Heart right ventricle (tissue), 16 donors: ENCODE measurements at regions not wholly inside any gene's neighbourhood (a gene's known extent, or its start where the extent isn't known, plus 50 kb on each side); places are given as distances from the start of the nearest gene placed in this dataset.
A peak's percentile ranks its signal among the peaks of the same experiment; 100 is the strongest.

Source experiments
- ATAC-seq, 8 donors: fragments of 200-7000 bp; cut with Tn5 transposase; one replicate each; pipeline ENCODE4 v1.9.1; 2020; ENCODE audit warnings: mild to moderate bottlenecking in 8 of 8, moderate library complexity in 8 of 8, moderate number of reproducible peaks in 1 of 8
- DNase-seq, 2 donors: peaks; one replicate each; pipeline ENCODE4 v3.0.0-alpha.2; 2020
- H3K27ac ChIP-seq, 10 donors: fragments of 200-600 bp; sonication (generic) in 2 of 10; one replicate each; pipeline versions ENCODE4 v1.5.0 to v1.8.0; 2020 to 2022; ENCODE audit warnings: mild to moderate bottlenecking in 3 of 10
- H3K27me3 ChIP-seq, 7 donors: fragments of 200-600 bp; one replicate each; pipeline ENCODE4 v1.8.0; 2021 to 2022; ENCODE audit warnings: mild to moderate bottlenecking in 2 of 7
- H3K36me3 ChIP-seq, 9 donors: fragments of 200-600 bp; sonication (generic) in 1 of 9; one replicate each; pipeline versions ENCODE4 v1.5.0 to v1.8.0; 2020 to 2022; ENCODE audit warnings: mild to moderate bottlenecking in 2 of 9
- H3K4me1 ChIP-seq, 9 donors: fragments of 200-600 bp; sonication (generic) in 1 of 9; one replicate each; pipeline versions ENCODE4 v1.5.0 to v1.8.0; 2020 to 2022; ENCODE audit warnings: mild to moderate bottlenecking in 4 of 9
- H3K4me3 ChIP-seq, 10 donors: fragments of 200-600 bp; sonication (generic) in 2 of 10; one replicate each; pipeline versions ENCODE4 v1.5.0 to v1.8.0; 2020 to 2022; ENCODE audit warnings: mild to moderate bottlenecking in 7 of 10, moderate library complexity in 2 of 10
- H3K9me3 ChIP-seq, 11 donors: fragments of 200-600 bp in 10 of 11; sonication (generic) in 2 of 11; one replicate each; pipeline versions ENCODE4 v1.5.0 to v1.8.0; 2013 to 2022; ENCODE audit warnings: mild to moderate bottlenecking in 2 of 11, control low read depth in 1 of 11, moderate library complexity in 1 of 11
- WGBS, 2 donors: extraction: QIAGEN DNeasy Blood & Tissue Kit; methylation state at CpG; one replicate each; pipeline ENCODE4 v1.1.7; 2013; ENCODE audit warnings: inconsistent platforms in 1 of 2; 5-methylcytosine and 5-hydroxymethylcytosine counted together
- intact Hi-C, 10 donors: fragments of 100-400 bp; cut with DNase I; formaldehyde crosslinking; loops; one replicate each; pipeline versions ENCODE4 v1.11.1 to v1.14.2; 2022
- TF ChIP-seq, protein P1 (sequence below), 9 donors: fragments of 200-600 bp; sonication (generic) in 2 of 9; IDR thresholded peaks; one replicate each; pipeline versions ENCODE4 v1.5.0 to v1.8.0; 2021 to 2022; ENCODE audit warnings: antibody characterized with exemption in 9 of 9, mild to moderate bottlenecking in 5 of 9, moderate library complexity in 1 of 9
- donor health status: Arrhythmogenic right ventricular cardiomyopathy.
- donor health status: ischemic (EF 13 %, LVEDD 7.1; RV severe dilation, severe dysfunction).
- donor health status: healthy with polysubstance abuse.
- donor health status: DM: no; HTN: yes; CAD: no.
- donor health status: DM: no; HTN: no; CAD: no.
- donor health status: ischemic (EF 25% LVEDD 6.9; RV normal size, moderate dysfunction).
- donor health status: ischemic (EF 25% LVEDD 5.7; RV mildly dilated, moderate dysfunction).
- donor health status: healthy.
- donor health status: DM: yes; HTN: yes; CAD: no.
- donor health status: Ischemic cardiomyopathy.
- donor health status: ischemic (EF 35%, LVEDD 5.7; RV mildly dilated, moderate dysfunction).
- donor health status: nonischemic (EF 11% LVEDD 7.7; RV severe dilation, severe dysfunction).
- donor health status: DM: yes; HTN: yes; CAD: no.
- donor health status: PGD.
- donor health status: ischemic (EF 29% LVEDD 5.4; RV normal size, mild dysfunction).
- donor health status: nonischemic (EF 23%, LVEDD 6.1; RV moderate dilation, normal function).

DNA sequence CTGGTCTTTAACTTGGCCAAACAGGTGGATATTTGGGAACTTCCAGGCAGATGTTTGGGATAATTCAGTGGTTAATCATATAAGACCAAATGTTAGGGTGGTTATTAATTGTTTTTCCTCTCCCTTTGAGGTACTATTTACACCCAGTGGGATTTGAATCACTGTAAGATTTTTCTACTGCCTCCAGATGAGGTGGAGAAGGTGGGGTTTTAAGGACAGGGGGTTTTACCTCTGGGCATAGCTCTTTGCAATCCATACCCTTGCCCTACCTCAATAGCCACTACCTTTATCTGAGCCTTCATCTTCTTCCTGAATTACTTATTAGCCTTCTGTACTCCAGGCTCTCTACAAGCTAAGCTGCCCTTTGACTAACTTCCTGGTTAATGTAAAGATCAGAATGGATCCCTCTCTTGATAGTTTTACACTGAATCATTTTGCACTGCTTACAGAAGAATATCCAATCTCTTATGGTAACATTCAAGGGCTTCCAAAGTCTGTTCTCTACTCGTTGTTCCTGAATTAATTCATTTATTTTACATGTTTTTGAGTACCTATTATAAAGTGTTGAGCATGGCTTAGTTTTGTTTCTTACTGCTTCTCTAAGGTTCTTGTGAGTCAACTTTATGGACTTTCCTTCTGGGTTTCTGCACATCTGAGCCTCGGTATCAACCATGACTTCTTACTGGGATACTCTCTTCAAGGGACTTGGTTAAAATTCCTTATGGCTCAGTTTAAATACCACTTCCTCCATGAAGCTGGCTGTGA lies 331.2 kb upstream of the TBL1XR1 start:
- TF ChIP-seq, protein P1, sequence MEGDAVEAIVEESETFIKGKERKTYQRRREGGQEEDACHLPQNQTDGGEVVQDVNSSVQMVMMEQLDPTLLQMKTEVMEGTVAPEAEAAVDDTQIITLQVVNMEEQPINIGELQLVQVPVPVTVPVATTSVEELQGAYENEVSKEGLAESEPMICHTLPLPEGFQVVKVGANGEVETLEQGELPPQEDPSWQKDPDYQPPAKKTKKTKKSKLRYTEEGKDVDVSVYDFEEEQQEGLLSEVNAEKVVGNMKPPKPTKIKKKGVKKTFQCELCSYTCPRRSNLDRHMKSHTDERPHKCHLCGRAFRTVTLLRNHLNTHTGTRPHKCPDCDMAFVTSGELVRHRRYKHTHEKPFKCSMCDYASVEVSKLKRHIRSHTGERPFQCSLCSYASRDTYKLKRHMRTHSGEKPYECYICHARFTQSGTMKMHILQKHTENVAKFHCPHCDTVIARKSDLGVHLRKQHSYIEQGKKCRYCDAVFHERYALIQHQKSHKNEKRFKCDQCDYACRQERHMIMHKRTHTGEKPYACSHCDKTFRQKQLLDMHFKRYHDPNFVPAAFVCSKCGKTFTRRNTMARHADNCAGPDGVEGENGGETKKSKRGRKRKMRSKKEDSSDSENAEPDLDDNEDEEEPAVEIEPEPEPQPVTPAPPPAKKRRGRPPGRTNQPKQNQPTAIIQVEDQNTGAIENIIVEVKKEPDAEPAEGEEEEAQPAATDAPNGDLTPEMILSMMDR (IDR thresholded peaks at IDR 0.05), result no peak
- DNase-seq (no peak), ATAC-seq (no peak)
- 92 to 93% methylated on average over 2 of the region's 2 CpGs for WGBS, 2 donors
- no peak overlapping the region for H3K4me3 ChIP-seq
- H3K27me3 ChIP-seq, result no peaks in the 10 kb centered on the region
- H3K9me3 ChIP-seq, result peaks cover 0 to 6% (median 0%) of the 10 kb centered on the region in 11 donors
- H3K27ac ChIP-seq, result no peak overlapping the region
- no peaks in the 10 kb centered on the region for H3K36me3 ChIP-seq
- peaks cover 0 to 32% (median 0%) of the 10 kb centered on the region in 9 donors for H3K4me1 ChIP-seq
- intact Hi-C loops, result loop anchor here in 1 of 10 donors (10.0 kb wide), 1 partner anchor 196 kb away; no protein-coding TSS in a partner anchor

DNA sequence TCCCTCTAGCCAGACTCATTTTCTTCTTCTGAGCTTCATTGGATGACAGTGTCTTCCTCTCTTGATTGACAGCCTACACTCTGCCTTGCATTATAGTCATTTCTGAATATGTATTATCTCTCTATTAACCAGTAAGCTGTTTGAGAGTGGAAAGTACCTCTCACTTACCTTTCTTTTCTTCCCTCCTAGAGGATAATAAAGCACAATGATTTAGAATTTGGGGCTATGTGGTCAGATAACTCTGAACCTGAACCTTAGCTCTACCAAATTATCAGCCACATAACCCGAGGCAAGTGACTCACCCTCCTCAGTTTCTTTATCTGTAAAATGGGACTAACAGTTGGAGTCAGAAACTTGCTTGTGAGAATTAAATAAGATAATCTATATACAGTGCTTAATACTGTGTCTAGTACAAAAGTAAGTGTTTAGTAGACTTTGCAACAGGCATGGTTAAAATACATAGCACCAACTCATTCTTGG lies 331.8 kb upstream of the TBL1XR1 start:
- no peak for DNase-seq
- Histone ChIP-seq H3K27me3 (no peaks in the 10 kb centered on the region), H3K4me3 (no peak overlapping the region), H3K9me3 (peaks cover 0 to 6% (median 0%) of the 10 kb centered on the region in 11 donors), H3K36me3 (no peaks in the 10 kb centered on the region), H3K27ac (no peak overlapping the region), H3K4me1 (peaks cover 0 to 32% (median 0%) of the 10 kb centered on the region in 9 donors)
- no peak for ATAC-seq
- intact Hi-C loops, result loop anchor here in 1 of 10 donors (10.0 kb wide), 1 partner anchor 196 kb away; no protein-coding TSS in a partner anchor
- 81 to 91% methylated on average over 1 of the region's 1 CpG for WGBS, 2 donors
- TF ChIP-seq, protein P1 (IDR thresholded peaks at IDR 0.05), result no peak

DNA sequence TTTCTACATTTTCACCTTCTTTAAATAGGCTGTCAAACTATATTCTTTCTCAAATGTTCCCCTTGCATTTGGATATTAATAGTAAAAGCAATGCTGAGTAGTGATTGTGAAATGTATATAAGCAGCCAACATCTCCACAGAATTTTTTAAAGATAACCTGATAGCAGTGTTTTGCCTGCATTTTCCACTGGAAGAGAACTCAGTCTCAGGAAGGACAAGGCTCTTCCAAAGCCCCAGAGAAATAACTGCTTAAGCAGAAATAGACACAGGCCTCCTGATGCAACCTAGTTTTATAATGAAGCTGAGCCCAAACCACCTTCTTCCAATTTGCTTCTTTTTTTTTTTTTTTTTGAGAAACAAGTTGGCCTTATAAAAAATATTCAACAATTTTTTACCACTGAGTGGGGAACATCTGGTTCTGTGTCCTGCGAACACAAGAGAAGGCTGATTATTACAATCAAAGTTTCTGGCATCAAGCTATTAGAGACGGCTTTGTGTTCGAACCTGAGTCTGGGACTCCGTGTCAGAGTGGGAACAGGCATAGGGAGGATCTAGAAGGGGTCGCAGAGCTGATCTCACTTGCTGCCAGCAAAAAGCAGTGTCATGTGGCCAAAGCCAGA lies 332.5 kb upstream of the TBL1XR1 start:
- no peaks in the 10 kb centered on the region for H3K36me3 ChIP-seq
- WGBS, 2 donors, result 72 to 73% methylated on average over 5 of the region's 5 CpGs
- peaks cover 0 to 4% (median 0%) of the 10 kb centered on the region in 11 donors for H3K9me3 ChIP-seq
- peaks cover 0 to 32% (median 0%) of the 10 kb centered on the region in 9 donors for H3K4me1 ChIP-seq
- ATAC-seq (peak in 5 of 8 donors; percentile 29 to 75 (median 42)), DNase-seq (no peak)
- H3K27ac ChIP-seq, result peak overlapping the region in 5 of 10 donors; percentile 3 to 67 (median 13)
- intact Hi-C loops, result loop anchor here in 1 of 10 donors (10.0 kb wide), 1 partner anchor 195 kb away; no protein-coding TSS in a partner anchor
- no peak overlapping the region for H3K4me3 ChIP-seq
- H3K27me3 ChIP-seq, result no peaks in the 10 kb centered on the region
- TF ChIP-seq, protein P1 (IDR thresholded peaks at IDR 0.05), result no peak

DNA sequence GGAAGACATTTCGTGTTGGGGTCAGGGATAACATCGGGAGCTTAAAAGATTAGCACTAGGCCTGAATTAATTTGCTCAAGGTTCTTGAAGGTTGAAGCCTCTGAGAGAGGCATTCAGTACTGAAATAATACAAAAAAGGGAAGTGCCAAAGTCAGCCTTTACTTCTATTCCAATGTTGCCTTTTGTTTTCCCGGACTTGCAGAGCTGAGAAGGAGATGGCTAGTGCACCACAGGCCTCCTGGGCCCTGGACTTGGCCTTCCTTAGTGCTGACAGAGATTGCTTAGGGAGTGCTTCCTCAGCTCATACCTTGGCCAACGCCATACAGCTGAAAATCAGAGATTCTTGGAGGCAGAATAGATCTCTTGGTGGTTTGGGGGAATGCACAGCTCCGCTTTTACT lies 333.6 kb upstream of the TBL1XR1 start:
- H3K36me3 ChIP-seq, result no peaks in the 10 kb centered on the region
- H3K27me3 ChIP-seq, result no peaks in the 10 kb centered on the region
- 66 to 71% methylated on average over 5 of the region's 5 CpGs for WGBS, 2 donors
- ATAC-seq (peak in 5 of 8 donors; percentile 42 to 70 (median 52)), DNase-seq (no peak)
- intact Hi-C loops, result no loop called here
- peak overlapping the region in 1 of 10 donors; percentile 67 for H3K27ac ChIP-seq
- H3K4me1 ChIP-seq, result peaks cover 0 to 31% (median 0%) of the 10 kb centered on the region in 9 donors
- H3K9me3 ChIP-seq, result no peaks in the 10 kb centered on the region
- TF ChIP-seq, protein P1 (IDR thresholded peaks at IDR 0.05), result no peak
- H3K4me3 ChIP-seq, result no peak overlapping the region
